Karpas-422 (cell line): ENCODE measurements at regions not wholly inside any gene's neighbourhood (a gene's known extent, or its start where the extent isn't known, plus 50 kb on each side); places are given as distances from the start of the nearest gene placed in this dataset.

Source experiments
- DNase-seq: peaks from one replicate; pipeline ENCODE4 v3.0.0-alpha.2; 2015
- H2AFZ ChIP-seq: fragments of 200-600 bp; sonication (generic); 2 replicates; pipeline ENCODE4 v1.6.1; 2014; ENCODE audit warnings: antibody characterized with exemption, low read length, mixed read lengths
- H3K27ac ChIP-seq: fragments of 200-600 bp; sonication (generic); 2 replicates; pipeline ENCODE4 v1.5.1; 2014; ENCODE audit warnings: mild to moderate bottlenecking, low read length, moderate library complexity
- H3K27me3 ChIP-seq: fragments of 200-600 bp; sonication (generic); 2 replicates; pipeline ENCODE4 v1.6.1; 2014; ENCODE audit warnings: low read length, mixed read lengths
- H3K36me3 ChIP-seq: fragments of 200-600 bp; sonication (generic); 2 replicates; pipeline ENCODE4 v1.6.1; 2014; ENCODE audit warnings: low read length, mixed read lengths; ENCODE audit not compliant: insufficient read depth
- H3K4me1 ChIP-seq: fragments of 200-600 bp; sonication (generic); 2 replicates; pipeline ENCODE4 v1.6.1; 2014; ENCODE audit warnings: mild to moderate bottlenecking, low read length, mixed read lengths
- H3K4me2 ChIP-seq: fragments of 200-600 bp; sonication (generic); 2 replicates; pipeline ENCODE4 v1.6.1; 2014; ENCODE audit warnings: low read length, low read depth, mild to moderate bottlenecking; ENCODE audit not compliant: poor library complexity, severe bottlenecking
- H3K4me3 ChIP-seq: fragments of 200-600 bp; sonication (generic); 2 replicates; pipeline ENCODE4 v1.5.1; 2014; ENCODE audit warnings: mild to moderate bottlenecking, antibody characterized with exemption, low read length, mixed read lengths
- H3K79me2 ChIP-seq: fragments of 200-600 bp; sonication (generic); 2 replicates; pipeline ENCODE4 v1.6.1; 2014; ENCODE audit warnings: mild to moderate bottlenecking, low read length, mixed read lengths
- H3K9ac ChIP-seq: fragments of 200-600 bp; sonication (generic); 2 replicates; pipeline ENCODE4 v1.6.0; 2014; ENCODE audit warnings: low read length
- H3K9me2 ChIP-seq: fragments of 200-600 bp; sonication (generic), shearing (Covaris generic); replicated peaks from 2 replicates; pipeline ENCODE4 v1.6.0; 2014; ENCODE audit warnings: mild to moderate bottlenecking, low read length, moderate library complexity; ENCODE audit not compliant: insufficient read depth
- H3K9me3 ChIP-seq: fragments of 300-700, 200-600 bp; sonication (generic); 2 replicates; pipeline ENCODE4 v1.6.1; 2014; ENCODE audit warnings: low read length, mixed read lengths
- H4K20me1 ChIP-seq: fragments of 200-600 bp; sonication (generic); 2 replicates; pipeline ENCODE4 v1.6.1; 2014; ENCODE audit warnings: mild to moderate bottlenecking, antibody characterized with exemption, low read length, low read depth; ENCODE audit not compliant: insufficient read depth

- Histone ChIP-seq H3K4me1 (no peaks in the 10 kb centered on the region), H3K27ac (no peak overlapping the region), H3K9me2 (no peaks in the 10 kb centered on the region), H3K36me3 (no peaks in the 10 kb centered on the region), H3K79me2 (no peaks in the 10 kb centered on the region), H3K9ac (no peak overlapping the region), H3K4me3 (no peak overlapping the region), H3K27me3 (no peaks in the 10 kb centered on the region), H3K9me3 (no peaks in the 10 kb centered on the region), H2AFZ (no peak overlapping the region), H3K4me2 (no peak overlapping the region), H4K20me1 (no peaks in the 10 kb centered on the region)
- no peak for DNase-seq
These were observed 315.3 kb upstream of the PRICKLE1 start for GRCh38 chr12:42904683-42905418.

DNA sequence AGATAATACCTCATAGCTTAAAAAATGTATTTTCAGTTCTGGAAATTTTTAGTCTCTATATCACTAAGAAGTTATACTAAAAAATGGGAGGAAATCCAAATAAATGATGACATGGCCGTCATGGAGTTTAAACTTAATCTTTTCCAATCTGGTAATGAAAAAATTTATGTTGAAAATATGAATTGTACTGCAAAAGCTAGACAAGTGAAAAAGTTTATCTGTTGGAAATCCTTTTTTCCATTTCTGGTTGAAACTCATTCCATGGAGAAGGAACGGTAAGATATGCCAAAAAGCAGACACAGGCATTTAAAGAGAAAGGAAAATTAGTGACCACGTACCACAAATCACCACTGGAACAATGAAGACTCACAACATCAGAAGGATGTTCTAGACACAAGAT is 314.2 kb upstream of the PRICKLE1 start:
- Histone ChIP-seq H3K9me3 (no peaks in the 10 kb centered on the region), H3K36me3 (no peaks in the 10 kb centered on the region), H3K9me2 (no peaks in the 10 kb centered on the region), H3K4me1 (no peaks in the 10 kb centered on the region), H3K9ac (no peak overlapping the region), H3K27ac (no peak overlapping the region), H3K4me2 (no peak overlapping the region), H3K27me3 (no peaks in the 10 kb centered on the region), H2AFZ (no peak overlapping the region), H3K4me3 (no peak overlapping the region), H3K79me2 (no peaks in the 10 kb centered on the region), H4K20me1 (no peaks in the 10 kb centered on the region)
- DNase-seq = no peak

GRCh38 chr12:42902001-42902400 is 312.5 kb upstream of the PRICKLE1 start:
- H3K9me3 ChIP-seq = no peaks in the 10 kb centered on the region
- H3K9me2 ChIP-seq = no peaks in the 10 kb centered on the region
- H3K79me2 ChIP-seq = no peaks in the 10 kb centered on the region
- no peaks in the 10 kb centered on the region for H3K36me3 ChIP-seq
- H4K20me1 ChIP-seq = no peaks in the 10 kb centered on the region
- no peak for DNase-seq
- no peak overlapping the region for H3K4me2 ChIP-seq
- H3K27ac ChIP-seq = no peak overlapping the region
- no peak overlapping the region for H2AFZ ChIP-seq
- H3K9ac ChIP-seq = no peak overlapping the region
- H3K4me1 ChIP-seq = no peaks in the 10 kb centered on the region
- H3K4me3 ChIP-seq = no peak overlapping the region
- H3K27me3 ChIP-seq = no peaks in the 10 kb centered on the region

DNA sequence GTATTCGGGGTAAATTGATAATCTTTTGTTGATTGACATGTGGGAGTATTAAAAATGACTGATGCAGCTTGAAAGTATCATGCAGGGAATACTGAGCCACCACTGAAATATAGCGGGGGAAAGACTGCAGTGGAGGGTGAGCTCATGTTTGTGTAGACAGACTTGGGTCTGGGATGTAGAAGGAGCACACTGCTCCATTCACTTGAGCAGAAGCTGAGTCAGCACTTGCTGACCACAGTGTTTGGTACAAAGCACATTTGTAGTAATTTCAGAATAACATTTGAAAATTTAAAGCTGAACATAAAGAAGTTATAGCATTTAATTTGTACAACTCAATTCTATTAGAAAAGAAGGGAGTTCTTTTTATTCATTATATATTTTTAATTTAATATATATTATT is 304.3 kb upstream of the PRICKLE1 start:
- Histone ChIP-seq H3K9me2 (no peaks in the 10 kb centered on the region), H3K9me3 (no peaks in the 10 kb centered on the region), H2AFZ (no peak overlapping the region), H3K27ac (no peak overlapping the region), H4K20me1 (no peaks in the 10 kb centered on the region), H3K4me2 (no peak overlapping the region), H3K4me1 (no peaks in the 10 kb centered on the region), H3K27me3 (no peaks in the 10 kb centered on the region), H3K4me3 (no peak overlapping the region), H3K9ac (no peak overlapping the region), H3K36me3 (no peaks in the 10 kb centered on the region), H3K79me2 (no peaks in the 10 kb centered on the region)
- DNase-seq = no peak

DNA sequence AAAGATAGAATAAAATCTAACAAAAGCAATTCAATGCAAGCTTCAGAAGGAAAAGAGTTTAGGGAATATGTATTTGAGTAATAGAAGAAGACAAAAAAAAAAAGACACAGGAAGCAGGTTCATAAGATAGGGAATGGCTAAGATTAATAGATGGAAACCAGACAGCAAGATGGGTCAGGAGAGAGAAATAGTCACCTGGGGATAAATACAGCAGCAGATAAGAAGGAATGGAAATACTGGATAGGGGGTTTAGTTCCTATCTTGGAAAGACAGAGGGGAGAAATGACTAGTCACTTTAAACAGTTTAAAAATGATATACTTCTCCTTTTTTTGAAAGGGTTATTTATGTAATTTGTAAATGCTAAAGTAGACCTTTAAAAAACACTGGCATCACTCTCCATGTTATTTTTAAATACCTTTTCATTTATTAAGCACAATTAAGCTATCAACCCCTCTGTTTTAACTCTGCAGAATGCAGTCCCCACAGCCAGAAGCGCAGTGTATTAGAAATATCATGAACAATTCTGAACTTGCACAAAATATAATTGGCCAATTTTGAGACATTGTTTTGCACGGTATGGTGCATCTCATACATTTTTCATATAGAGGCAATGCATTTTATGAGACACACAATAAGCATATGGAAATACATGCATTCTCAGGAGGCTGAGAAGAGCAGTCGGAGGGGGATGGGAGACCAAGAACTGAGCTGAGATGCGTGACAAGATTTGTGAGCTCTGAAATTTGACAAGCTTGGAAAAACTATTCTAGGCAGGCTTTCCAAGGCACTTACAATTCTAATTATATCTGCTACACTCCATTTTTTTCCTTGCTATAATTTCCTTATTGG is 303.4 kb upstream of the PRICKLE1 start:
- H2AFZ ChIP-seq = no peak overlapping the region
- no peak overlapping the region for H3K4me3 ChIP-seq
- no peak overlapping the region for H3K9ac ChIP-seq
- no peaks in the 10 kb centered on the region for H3K9me2 ChIP-seq
- H4K20me1 ChIP-seq = no peaks in the 10 kb centered on the region
- no peaks in the 10 kb centered on the region for H3K4me1 ChIP-seq
- no peaks in the 10 kb centered on the region for H3K79me2 ChIP-seq
- H3K4me2 ChIP-seq = no peak overlapping the region
- no peak for DNase-seq
- no peak overlapping the region for H3K27ac ChIP-seq
- no peaks in the 10 kb centered on the region for H3K27me3 ChIP-seq
- H3K36me3 ChIP-seq = no peaks in the 10 kb centered on the region
- no peaks in the 10 kb centered on the region for H3K9me3 ChIP-seq

DNA sequence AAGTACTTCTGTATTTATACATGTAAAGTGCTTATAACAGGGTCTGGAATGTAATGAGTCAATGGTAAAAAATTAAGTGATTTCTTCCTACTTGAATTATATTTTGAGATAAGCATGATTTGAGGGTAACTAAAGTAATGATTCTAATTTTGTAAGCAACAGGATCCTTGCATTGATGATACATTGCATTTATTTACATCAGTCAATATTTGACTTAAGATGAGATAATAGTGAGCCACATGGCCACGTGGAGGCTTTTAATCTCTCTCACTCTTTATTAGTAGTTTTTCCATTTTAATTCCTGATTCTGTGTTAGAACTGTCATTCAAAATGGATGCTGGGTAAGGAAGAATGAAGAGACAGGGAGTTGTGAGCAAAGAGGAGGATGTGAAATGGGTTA is 298.1 kb upstream of the PRICKLE1 start:
- Histone ChIP-seq H3K27ac (no peak overlapping the region), H3K4me2 (no peak overlapping the region), H3K79me2 (no peaks in the 10 kb centered on the region), H3K9me2 (no peaks in the 10 kb centered on the region), H3K27me3 (no peaks in the 10 kb centered on the region), H3K9me3 (no peaks in the 10 kb centered on the region), H3K36me3 (no peaks in the 10 kb centered on the region), H2AFZ (no peak overlapping the region), H3K9ac (no peak overlapping the region), H4K20me1 (no peaks in the 10 kb centered on the region), H3K4me1 (no peaks in the 10 kb centered on the region), H3K4me3 (no peak overlapping the region)
- no peak for DNase-seq

- Histone ChIP-seq H3K9me3 (no peaks in the 10 kb centered on the region), H3K79me2 (no peaks in the 10 kb centered on the region), H2AFZ (no peak overlapping the region), H3K4me3 (no peak overlapping the region), H3K9ac (no peak overlapping the region), H3K4me1 (no peaks in the 10 kb centered on the region), H3K36me3 (no peaks in the 10 kb centered on the region), H3K9me2 (no peaks in the 10 kb centered on the region), H3K27ac (no peak overlapping the region), H4K20me1 (no peaks in the 10 kb centered on the region), H3K27me3 (no peaks in the 10 kb centered on the region), H3K4me2 (no peak overlapping the region)
- no peak for DNase-seq
These were observed 296.6 kb upstream of the PRICKLE1 start for GRCh38 chr12:42886160-42886559.

DNA sequence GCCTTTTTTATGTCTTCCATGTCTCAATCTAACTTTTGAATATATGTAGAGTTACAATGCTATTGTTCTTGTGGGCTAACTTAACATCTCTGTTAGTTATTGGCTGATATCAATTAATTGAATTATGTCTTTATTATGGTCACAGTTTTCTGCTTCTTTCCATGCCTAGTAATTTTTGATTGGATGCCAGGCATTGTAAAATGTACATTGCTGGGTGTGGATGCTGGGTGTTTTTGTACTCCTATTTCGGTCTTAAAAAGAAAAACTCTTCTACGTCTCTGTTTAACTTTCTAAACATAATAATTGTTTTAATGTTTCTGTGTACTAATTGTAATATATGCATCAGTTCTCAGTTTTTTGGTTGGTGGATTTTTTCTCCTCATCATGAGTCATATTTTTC is 296.1 kb upstream of the PRICKLE1 start:
- Histone ChIP-seq H3K79me2 (no peaks in the 10 kb centered on the region), H3K27me3 (no peaks in the 10 kb centered on the region), H3K4me3 (no peak overlapping the region), H3K9me2 (no peaks in the 10 kb centered on the region), H3K36me3 (no peaks in the 10 kb centered on the region), H3K9me3 (no peaks in the 10 kb centered on the region), H4K20me1 (no peaks in the 10 kb centered on the region), H3K9ac (no peak overlapping the region), H3K4me1 (no peaks in the 10 kb centered on the region), H3K27ac (no peak overlapping the region), H2AFZ (no peak overlapping the region), H3K4me2 (no peak overlapping the region)
- no peak for DNase-seq
